ENCODE measurements at regions not wholly inside any gene's neighbourhood (a gene's known extent, or its start where the extent isn't known, plus 50 kb on each side); places are given as distances from the start of the nearest gene placed in this dataset.

DNA sequence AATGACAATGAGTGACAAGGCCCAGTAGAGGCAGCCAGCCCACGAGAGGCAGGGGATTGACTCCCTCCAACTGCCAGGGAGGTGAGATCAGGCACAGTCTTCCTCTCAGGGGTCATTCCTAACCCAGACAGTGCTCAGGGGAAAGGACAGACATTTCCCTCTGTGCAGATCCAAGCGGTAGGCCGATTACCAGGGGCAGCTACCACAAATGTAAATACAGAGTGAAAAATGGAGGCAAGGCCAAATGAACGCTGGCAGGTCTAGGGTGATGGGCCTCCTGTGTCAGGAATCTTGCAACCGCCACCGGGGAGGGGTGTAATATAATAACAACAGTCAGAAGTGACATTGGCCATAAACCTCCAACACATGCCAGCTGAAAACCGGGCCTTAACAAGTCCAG is 881.4 kb downstream of the UQCRFS1 start:
- no peak for TF ChIP-seq ZNF274 (IDR thresholded peaks at IDR 0.05; ENCODE audit: low read depth, low read length)
- no peak overlapping the region for H3K4me3 ChIP-seq (ENCODE audit: low read length)

DNA sequence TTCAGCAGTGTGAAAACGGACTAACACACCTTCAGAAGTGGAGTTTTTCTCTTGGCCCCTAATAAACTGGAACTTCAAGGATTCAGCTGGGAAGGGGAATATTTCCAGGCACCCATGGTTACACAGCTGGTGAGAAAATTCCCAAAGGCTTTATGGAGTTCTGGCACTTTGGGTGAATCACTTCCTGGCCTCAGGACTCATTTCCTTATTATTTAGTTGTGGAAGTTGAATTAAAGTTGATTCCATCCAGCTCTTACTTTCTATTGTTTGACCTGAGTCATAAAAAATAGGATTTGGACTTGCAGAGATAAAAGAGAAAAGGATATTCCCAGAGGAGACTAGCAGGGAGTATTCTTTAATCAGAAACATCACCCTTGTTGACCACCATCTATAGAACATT is 882.1 kb downstream of the UQCRFS1 start:
- TF ChIP-seq ZNF274 (IDR thresholded peaks at IDR 0.05; ENCODE audit: low read depth, low read length) = no peak
- H3K4me3 ChIP-seq (ENCODE audit: low read length) = no peak overlapping the region

- no peak for TF ChIP-seq ZNF274 (IDR thresholded peaks at IDR 0.05; ENCODE audit: low read depth, low read length)
- H3K4me3 ChIP-seq (ENCODE audit: low read length) = no peak overlapping the region
These were observed 883.5 kb downstream of the UQCRFS1 start for GRCh38 chr19:28329429-28329828.

- no peak overlapping the region for H3K4me3 ChIP-seq (ENCODE audit: low read length)
- no peak for TF ChIP-seq ZNF274 (IDR thresholded peaks at IDR 0.05; ENCODE audit: low read depth, low read length)
These were observed 885.0 kb downstream of the UQCRFS1 start for GRCh38 chr19:28327905-28328304.

- no peak overlapping the region for H3K4me3 ChIP-seq (ENCODE audit: low read length)
- no peak for TF ChIP-seq ZNF274 (IDR thresholded peaks at IDR 0.05; ENCODE audit: low read depth, low read length)
These were observed 886.2 kb downstream of the UQCRFS1 start for GRCh38 chr19:28326746-28327145.

DNA sequence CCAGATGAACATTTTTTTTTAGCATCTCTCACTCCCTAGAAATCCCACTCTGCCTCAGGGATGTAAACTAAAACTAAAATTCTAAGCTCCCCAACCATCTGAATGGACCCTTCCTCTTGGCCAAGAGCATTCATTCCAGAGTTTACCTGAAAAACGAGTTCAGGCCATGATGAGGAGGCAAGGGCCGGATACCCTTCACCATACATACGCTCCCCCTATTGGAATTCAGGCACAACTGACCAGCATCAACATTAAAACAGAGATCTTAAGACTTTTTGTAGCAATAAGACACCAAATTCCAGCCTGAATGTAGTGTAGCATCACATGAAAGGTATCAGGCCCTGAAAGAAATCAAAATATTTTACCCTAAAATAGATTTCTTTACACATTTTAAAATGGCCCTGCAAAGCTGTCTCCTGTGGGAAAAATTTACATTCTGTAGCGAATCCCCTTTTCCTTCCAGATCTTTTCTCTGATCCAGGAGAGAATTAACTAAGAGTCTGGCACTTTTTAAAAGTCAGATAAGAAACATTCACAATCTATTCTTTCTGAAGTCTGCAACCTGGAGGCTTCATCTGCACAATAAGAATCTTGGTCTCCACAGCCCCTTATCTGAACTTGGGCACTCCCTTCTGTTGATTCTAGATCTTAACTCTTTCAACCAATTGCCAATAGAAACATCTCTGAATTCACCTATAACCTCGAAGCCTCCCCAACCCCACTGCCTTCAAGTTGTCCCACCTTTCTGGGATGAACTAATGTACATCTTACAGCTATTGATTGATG is 888.5 kb downstream of the UQCRFS1 start:
- TF ChIP-seq ZNF274 (IDR thresholded peaks at IDR 0.05; ENCODE audit: low read depth, low read length) = no peak
- no peak overlapping the region for H3K4me3 ChIP-seq (ENCODE audit: low read length)

- TF ChIP-seq ZNF274 (IDR thresholded peaks at IDR 0.05; ENCODE audit: low read depth, low read length) = no peak
- no peak overlapping the region for H3K4me3 ChIP-seq (ENCODE audit: low read length)
These were observed 890.0 kb downstream of the UQCRFS1 start for GRCh38 chr19:28322945-28323344.

- no peak overlapping the region for H3K4me3 ChIP-seq (ENCODE audit: low read length)
- no peak for TF ChIP-seq ZNF274 (IDR thresholded peaks at IDR 0.05; ENCODE audit: low read depth, low read length)
These were observed 890.5 kb downstream of the UQCRFS1 start for GRCh38 chr19:28322491-28322890.

DNA sequence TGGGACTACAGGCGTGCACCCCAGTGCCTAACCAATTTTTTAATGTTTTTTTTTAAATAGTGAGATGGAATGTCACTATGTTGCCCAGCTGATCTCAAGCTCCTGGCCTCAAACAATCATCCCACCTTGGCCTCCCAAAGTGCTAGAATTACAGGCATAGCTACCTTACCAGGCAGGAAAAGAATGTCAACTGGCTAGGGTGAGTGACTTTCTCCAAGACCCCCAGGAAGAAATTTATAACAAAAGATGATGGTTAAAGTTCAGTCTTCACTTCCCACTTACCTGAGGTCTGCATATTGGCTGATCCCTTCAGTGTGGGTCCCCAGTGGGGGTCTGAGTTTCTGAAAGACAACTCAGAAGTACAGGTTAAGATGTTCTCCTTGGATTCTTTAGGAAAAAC is 893.0 kb downstream of the UQCRFS1 start:
- TF ChIP-seq ZNF274 (IDR thresholded peaks at IDR 0.05; ENCODE audit: low read depth, low read length) = no peak
- no peak overlapping the region for H3K4me3 ChIP-seq (ENCODE audit: low read length)

- no peak for TF ChIP-seq ZNF274 (IDR thresholded peaks at IDR 0.05; ENCODE audit: low read depth, low read length)
- no peak overlapping the region for H3K4me3 ChIP-seq (ENCODE audit: low read length)
These were observed 893.7 kb downstream of the UQCRFS1 start for GRCh38 chr19:28319227-28319626.

GRCh38 chr19:28318469-28319179 is 894.3 kb downstream of the UQCRFS1 start:
- TF ChIP-seq ZNF274 (IDR thresholded peaks at IDR 0.05; ENCODE audit: low read depth, low read length) = no peak
- H3K4me3 ChIP-seq (ENCODE audit: low read length) = no peak overlapping the region

GRCh38 chr19:28316464-28316863 is 896.5 kb downstream of the UQCRFS1 start:
- TF ChIP-seq ZNF274 (IDR thresholded peaks at IDR 0.05; ENCODE audit: low read depth, low read length) = no peak
- no peak overlapping the region for H3K4me3 ChIP-seq (ENCODE audit: low read length)

- H3K4me3 ChIP-seq (ENCODE audit: low read length) = no peak overlapping the region
- no peak for TF ChIP-seq ZNF274 (IDR thresholded peaks at IDR 0.05; ENCODE audit: low read depth, low read length)
These were observed 898.2 kb downstream of the UQCRFS1 start for GRCh38 chr19:28314756-28315155.

- H3K4me3 ChIP-seq (ENCODE audit: low read length) = no peak overlapping the region
- no peak for TF ChIP-seq ZNF274 (IDR thresholded peaks at IDR 0.05; ENCODE audit: low read depth, low read length)
These were observed 898.7 kb downstream of the UQCRFS1 start for GRCh38 chr19:28314287-28314686.

- no peak overlapping the region for H3K4me3 ChIP-seq (ENCODE audit: low read length)
- TF ChIP-seq ZNF274 (IDR thresholded peaks at IDR 0.05; ENCODE audit: low read depth, low read length) = no peak
These were observed 899.3 kb downstream of the UQCRFS1 start for GRCh38 chr19:28313633-28314032.

All from GM08714 (cell line).